ENCODE measurements at regions not wholly inside any gene's neighbourhood (a gene's known extent, or its start where the extent isn't known, plus 50 kb on each side); places are given as distances from the start of the nearest gene placed in this dataset.

GRCh38 chr1:177732178-177732577 lies 237.7 kb downstream of the SEC16B start:
- no peak for ATAC-seq
- no peak overlapping the region for H3K27ac ChIP-seq
- no peaks in the 10 kb centered on the region for H3K36me3 ChIP-seq (replicated peaks in 1 of 2; ENCODE audit: insufficient read depth in 1 of 2, low read depth in 2 of 2)
- intact Hi-C loops (cut with DNase I): no loop called here
- no peak overlapping the region for H3K4me3 ChIP-seq
- no peak for DNase-seq
- H3K9me3 ChIP-seq: no peaks in the 10 kb centered on the region
- 58 to 69% methylated on average over 7 of the region's 7 CpGs for WGBS, 2 donors
- TF ChIP-seq CTCF (IDR thresholded peaks at IDR 0.05): no peak
- no peak for TF ChIP-seq POLR2A (IDR thresholded peaks at IDR 0.05)
- H3K27me3 ChIP-seq: no peaks in the 10 kb centered on the region
- no peaks in the 10 kb centered on the region for H3K4me1 ChIP-seq

GRCh38 chr1:177729646-177730045 lies 240.2 kb downstream of the SEC16B start:
- Histone ChIP-seq H3K27ac (no peak overlapping the region), H3K27me3 (no peaks in the 10 kb centered on the region), H3K4me3 (no peak overlapping the region), H3K4me1 (no peaks in the 10 kb centered on the region), H3K9me3 (peaks cover 0 to 8% (median 0%) of the 10 kb centered on the region in 3 donors), H3K36me3 (replicated peaks in 1 of 2; ENCODE audit: insufficient read depth in 1 of 2, low read depth in 2 of 2) (no peaks in the 10 kb centered on the region)
- DNase-seq (no peak), ATAC-seq (no peak)
- 4 to 21% methylated on average over 1 of the region's 1 CpG for WGBS, 2 donors
- intact Hi-C loops (cut with DNase I): no loop called here
- TF ChIP-seq CTCF (IDR thresholded peaks at IDR 0.05): no peak
- no peak for TF ChIP-seq POLR2A (IDR thresholded peaks at IDR 0.05)

GRCh38 chr1:177723533-177723932 lies 246.3 kb downstream of the SEC16B start:
- no peak overlapping the region for H3K27ac ChIP-seq
- H3K9me3 ChIP-seq: peaks cover 0 to 26% (median 0%) of the 10 kb centered on the region in 3 donors
- DNase-seq (no peak), ATAC-seq (no peak)
- H3K27me3 ChIP-seq: no peaks in the 10 kb centered on the region
- TF ChIP-seq CTCF (IDR thresholded peaks at IDR 0.05): no peak
- no peak for TF ChIP-seq POLR2A (IDR thresholded peaks at IDR 0.05)
- no peaks in the 10 kb centered on the region for H3K4me1 ChIP-seq
- intact Hi-C loops (cut with DNase I): no loop called here
- H3K36me3 ChIP-seq (replicated peaks in 1 of 2; ENCODE audit: insufficient read depth in 1 of 2, low read depth in 2 of 2): no peaks in the 10 kb centered on the region
- H3K4me3 ChIP-seq: no peak overlapping the region

GRCh38 chr1:177710696-177711620 lies 258.9 kb downstream of the SEC16B start:
- 66 to 74% methylated on average over 17 of the region's 17 CpGs for WGBS, 2 donors
- H3K27me3 ChIP-seq: no peaks in the 10 kb centered on the region
- DNase-seq (no peak), ATAC-seq (no peak)
- no peak overlapping the region for H3K27ac ChIP-seq
- H3K36me3 ChIP-seq (replicated peaks in 1 of 2; ENCODE audit: insufficient read depth in 1 of 2, low read depth in 2 of 2): no peaks in the 10 kb centered on the region
- H3K4me1 ChIP-seq: no peaks in the 10 kb centered on the region
- no peaks in the 10 kb centered on the region for H3K9me3 ChIP-seq
- intact Hi-C loops (cut with DNase I): no loop called here
- TF ChIP-seq CTCF (IDR thresholded peaks at IDR 0.05): no peak
- TF ChIP-seq POLR2A (IDR thresholded peaks at IDR 0.05): no peak
- no peak overlapping the region for H3K4me3 ChIP-seq

- intact Hi-C loops (cut with DNase I): no loop called here
- no peaks in the 10 kb centered on the region for H3K9me3 ChIP-seq
Observed at GRCh38 chr1:177708406-177708805, 261.5 kb downstream of the SEC16B start.

More at GRCh38 chr1:177708406-177708805, 261.5 kb downstream of the SEC16B start:
- Histone ChIP-seq H3K27ac (no peak overlapping the region), H3K36me3 (replicated peaks in 1 of 2; ENCODE audit: insufficient read depth in 1 of 2, low read depth in 2 of 2) (no peaks in the 10 kb centered on the region), H3K4me3 (no peak overlapping the region), H3K4me1 (no peaks in the 10 kb centered on the region), H3K27me3 (no peaks in the 10 kb centered on the region)
- WGBS, 2 donors: 76% methylated on average over 5 of the region's 5 CpGs
- DNase-seq (no peak), ATAC-seq (no peak)
- TF ChIP-seq POLR2A (IDR thresholded peaks at IDR 0.05) (no peak), CTCF (IDR thresholded peaks at IDR 0.05) (no peak)
